Astrocyte (in vitro differentiated cells and primary cell): ENCODE measurements at regions not wholly inside any gene's neighbourhood (a gene's known extent, or its start where the extent isn't known, plus 50 kb on each side); places are given as distances from the start of the nearest gene placed in this dataset.

ENCODE experiments used
- DNase-seq: peaks from one replicate; pipeline ENCODE4 v3.0.0-alpha.2; 2010; ENCODE audit warnings: low read depth
- FAIRE-seq: peaks from 2 replicates; lab custom pipeline; 2011; peaks lifted over from hg19 to GRCh38; lab: Jason Lieb, UNC
- H2AFZ ChIP-seq: 2 replicates; pipeline ENCODE4 v1.6.0; 2012; ENCODE audit warnings: low read depth, low read length, inconsistent platforms
- H3K27ac ChIP-seq: 2 replicates; pipeline ENCODE4 v1.5.1; 2011; ENCODE audit warnings: low read depth, low read length, inconsistent platforms
- H3K27me3 ChIP-seq: 2 replicates; pipeline ENCODE4 v1.6.0; 2011; ENCODE audit warnings: low read length, inconsistent platforms; ENCODE audit not compliant: insufficient read depth
- H3K36me3 ChIP-seq: 2 replicates; pipeline ENCODE4 v1.5.1; 2011; ENCODE audit warnings: low read length, inconsistent platforms; ENCODE audit not compliant: insufficient read depth
- H3K4me1 ChIP-seq: 2 replicates; pipeline ENCODE4 v1.5.1; 2011; ENCODE audit warnings: low read length, inconsistent platforms; ENCODE audit not compliant: insufficient read depth
- H3K4me2 ChIP-seq: 2 replicates; pipeline ENCODE4 v1.6.0; 2012; ENCODE audit warnings: low read length, inconsistent platforms
- H3K4me3 ChIP-seq: 2 replicates; pipeline ENCODE4 v1.5.1; 2011; ENCODE audit warnings: low read depth, mild to moderate bottlenecking, low read length, inconsistent platforms; ENCODE audit not compliant: insufficient read depth
- H3K79me2 ChIP-seq: 2 replicates; pipeline ENCODE4 v1.6.0; 2012; ENCODE audit warnings: mild to moderate bottlenecking, low read length, inconsistent platforms; ENCODE audit not compliant: insufficient read depth
- H3K9ac ChIP-seq: 2 replicates; pipeline ENCODE4 v1.6.0; 2012; ENCODE audit warnings: mild to moderate bottlenecking, low read length, inconsistent platforms
- H3K9me3 ChIP-seq: 2 replicates; pipeline ENCODE4 v1.5.1; 2012; ENCODE audit warnings: low read depth, mild to moderate bottlenecking, low read length, inconsistent platforms; ENCODE audit not compliant: insufficient read depth
- H4K20me1 ChIP-seq: 2 replicates; pipeline ENCODE4 v1.6.0; 2012; ENCODE audit warnings: low read length, inconsistent platforms; ENCODE audit not compliant: insufficient read depth
- H3K27ac Mint-ChIP-seq: one replicate; pipeline ENCODE4 v1.8.0; 2021; ENCODE audit warnings: mild to moderate bottlenecking, mixed read lengths; ENCODE audit not compliant: unreplicated experiment
- H3K27me3 Mint-ChIP-seq: one replicate; pipeline ENCODE4 v1.8.0; 2021; ENCODE audit warnings: low read depth, mixed read lengths; ENCODE audit not compliant: unreplicated experiment
- H3K36me3 Mint-ChIP-seq: one replicate; pipeline ENCODE4 v1.8.0; 2021; ENCODE audit warnings: low read depth, mixed read lengths; ENCODE audit not compliant: unreplicated experiment
- H3K4me1 Mint-ChIP-seq: one replicate; pipeline ENCODE4 v1.8.0; 2021; ENCODE audit warnings: low read depth, mixed read lengths; ENCODE audit not compliant: unreplicated experiment
- H3K4me3 Mint-ChIP-seq: one replicate; pipeline ENCODE4 v1.8.0; 2021; ENCODE audit warnings: mild to moderate bottlenecking, moderate library complexity, mixed read lengths; ENCODE audit not compliant: unreplicated experiment
- H3K9me3 Mint-ChIP-seq: one replicate; pipeline ENCODE4 v1.8.0; 2021; ENCODE audit warnings: mild to moderate bottlenecking, mixed read lengths; ENCODE audit not compliant: unreplicated experiment
- CTCF ChIP-seq: IDR thresholded peaks from 2 replicates; pipeline ENCODE4 v1.5.1; 2011; ENCODE audit warnings: low read depth, mild to moderate bottlenecking, inconsistent platforms, low read length, moderate library complexity; ENCODE audit not compliant: insufficient read depth
- EZH2 ChIP-seq: IDR thresholded peaks from 2 replicates; pipeline ENCODE4 v1.6.1; 2012; ENCODE audit warnings: mild to moderate bottlenecking, low read length, inconsistent platforms; ENCODE audit not compliant: insufficient read depth

GRCh38 chr6:7047128-7047527 lies 60.6 kb upstream of the RREB1 start:
- no peak overlapping the region for H3K27ac Mint-ChIP-seq
- Histone ChIP-seq H3K4me1 (peaks cover 24% of the 10 kb centered on the region), H4K20me1 (no peaks in the 10 kb centered on the region), H3K27me3 (no peaks in the 10 kb centered on the region), H3K27ac (no peak overlapping the region), H3K79me2 (no peaks in the 10 kb centered on the region), H3K9ac (no peak overlapping the region), H3K36me3 (no peaks in the 10 kb centered on the region), H3K4me3 (no peak overlapping the region), H3K9me3 (no peaks in the 10 kb centered on the region), H2AFZ (no peak overlapping the region), H3K4me2 (no peak overlapping the region)
- peaks cover 17% of the 10 kb centered on the region for H3K4me1 Mint-ChIP-seq
- no peaks in the 10 kb centered on the region for H3K36me3 Mint-ChIP-seq
- no peak for DNase-seq
- no peaks in the 10 kb centered on the region for H3K27me3 Mint-ChIP-seq
- no peaks in the 10 kb centered on the region for H3K9me3 Mint-ChIP-seq
- TF ChIP-seq CTCF: no peak
- no peak for TF ChIP-seq EZH2
- H3K4me3 Mint-ChIP-seq: no peak overlapping the region
- FAIRE-seq: no peak

- H3K4me3 Mint-ChIP-seq: no peak overlapping the region
Measured at GRCh38 chr6:7047966-7048365, 59.8 kb upstream of the RREB1 start.

More at GRCh38 chr6:7047966-7048365, 59.8 kb upstream of the RREB1 start:
- Histone ChIP-seq H3K36me3 (no peaks in the 10 kb centered on the region), H3K27me3 (no peaks in the 10 kb centered on the region), H3K4me1 (peaks cover 20% of the 10 kb centered on the region), H4K20me1 (no peaks in the 10 kb centered on the region), H3K79me2 (no peaks in the 10 kb centered on the region), H2AFZ (no peak overlapping the region), H3K4me2 (no peak overlapping the region), H3K27ac (no peak overlapping the region), H3K4me3 (no peak overlapping the region), H3K9me3 (no peaks in the 10 kb centered on the region), H3K9ac (no peak overlapping the region)
- FAIRE-seq (no peak), DNase-seq (no peak)
- TF ChIP-seq EZH2: no peak
- no peak for TF ChIP-seq CTCF
- Mint-ChIP-seq H3K9me3 (no peaks in the 10 kb centered on the region), H3K4me1 (peaks cover 15% of the 10 kb centered on the region), H3K27me3 (no peaks in the 10 kb centered on the region), H3K36me3 (no peaks in the 10 kb centered on the region), H3K27ac (peak overlapping the region; percentile 83)
